ENCODE measurements at regions not wholly inside any gene's neighbourhood (a gene's known extent, or its start where the extent isn't known, plus 50 kb on each side); places are given as distances from the start of the nearest gene placed in this dataset.

GRCh38 chr10:6958711-6959110 is 378.6 kb upstream of the PRKCQ start:
- TF ChIP-seq CTCF (CRISPR knock-in tag; IDR thresholded peaks at IDR 0.05) (no peak), HNRNPUL1 (IDR thresholded peaks at IDR 0.05; ENCODE audit: low read depth, low read length) (no peak), MAFK (conservative IDR thresholded peaks at IDR 0.05 in 1 of 2, IDR thresholded peaks at IDR 0.05 in 1 of 2; ENCODE audit: low read length in 2 of 2) (no peak), MAX (IDR thresholded peaks at IDR 0.05) (no peak), NFE2L1 (CRISPR knock-in tag; IDR thresholded peaks at IDR 0.05; ENCODE audit: borderline replicate concordance) (no peak), ZNF24 (IDR thresholded peaks at IDR 0.05) (no peak), HOXA9 (CRISPR knock-in tag; IDR thresholded peaks at IDR 0.05; ENCODE audit: borderline replicate concordance) (no peak), ZBTB49 (CRISPR knock-in tag; IDR thresholded peaks at IDR 0.05; ENCODE audit: borderline replicate concordance) (no peak)
